SK-N-MC (cell line): ENCODE measurements at regions not wholly inside any gene's neighbourhood (a gene's known extent, or its start where the extent isn't known, plus 50 kb on each side); places are given as distances from the start of the nearest gene placed in this dataset.

Experiments
- DNase-seq: peaks from one replicate; pipeline ENCODE4 v3.0.0-alpha.2; 2011; ENCODE audit warnings: low read depth, low spot score
- H3K27ac ChIP-seq: fragments of 200-600 bp; sonication (generic); 2 replicates; pipeline ENCODE4 v1.5.1; 2016; ENCODE audit warnings: mixed run types
- H3K36me3 ChIP-seq: fragments of 200-600 bp; sonication (generic); 2 replicates; pipeline ENCODE4 v1.6.1; 2017; ENCODE audit warnings: antibody characterized with exemption, low read length, mixed read lengths; ENCODE audit not compliant: insufficient read depth
- H3K4me3 ChIP-seq: fragments of 200-600 bp; sonication (generic); 2 replicates; pipeline ENCODE4 v1.5.1; 2016
- H3K9ac ChIP-seq: fragments of 200-600 bp; sonication (generic); 2 replicates; pipeline ENCODE4 v1.8.0; 2017; ENCODE audit warnings: mixed run types, mixed read lengths; ENCODE audit not compliant: insufficient read length
- H3K9me3 ChIP-seq: fragments of 200-600 bp; sonication (generic); 2 replicates; pipeline ENCODE4 v1.6.1; 2017; ENCODE audit warnings: low read depth, mild to moderate bottlenecking, antibody characterized with exemption, low read length, moderate library complexity, mixed read lengths
- EZH2 ChIP-seq: fragments of 200-600 bp; sonication (generic); IDR thresholded peaks from one replicate; pipeline ENCODE4 v1.6.1; 2017; ENCODE audit warnings: antibody characterized with exemption
- FOXP2 ChIP-seq: optimal IDR thresholded peaks from 2 replicates; pipeline ENCODE3; 2011; ENCODE audit warnings: mild to moderate bottlenecking, moderate library complexity; ENCODE audit not compliant: insufficient read depth; ENCODE audit errors: extremely low read length, control extremely low read depth
- POLR2AphosphoS5 ChIP-seq: IDR thresholded peaks from 2 replicates; pipeline ENCODE4 v1.6.1; 2012; ENCODE audit warnings: mild to moderate bottlenecking, low read depth, low read length, borderline replicate concordance

GRCh38 chr20:58583586-58583985, 67.5 kb upstream of the STX16 start:
- Histone ChIP-seq H3K27ac (no peak overlapping the region), H3K4me3 (no peak overlapping the region), H3K36me3 (no peaks in the 10 kb centered on the region), H3K9ac (no peak overlapping the region), H3K9me3 (no peaks in the 10 kb centered on the region)
- no peak for TF ChIP-seq FOXP2
- no peak for TF ChIP-seq EZH2
- TF ChIP-seq POLR2AphosphoS5: no peak
- DNase-seq: no peak

GRCh38 chr20:58583176-58583575, 67.9 kb upstream of the STX16 start:
- no peak overlapping the region for H3K9ac ChIP-seq

GRCh38 chr20:58580474-58580835, 65.3 kb upstream of the APCDD1L start:
- no peak overlapping the region for H3K9ac ChIP-seq
- no peak for TF ChIP-seq EZH2
- TF ChIP-seq POLR2AphosphoS5: no peak
- TF ChIP-seq FOXP2: no peak
- no peak for DNase-seq
- no peak overlapping the region for H3K27ac ChIP-seq
- no peak overlapping the region for H3K4me3 ChIP-seq
- H3K36me3 ChIP-seq: no peaks in the 10 kb centered on the region
- H3K9me3 ChIP-seq: no peaks in the 10 kb centered on the region

More at GRCh38 chr20:58583176-58583575, 67.9 kb upstream of the STX16 start:
- TF ChIP-seq FOXP2: no peak
- no peak for TF ChIP-seq POLR2AphosphoS5
- no peak for TF ChIP-seq EZH2
- Histone ChIP-seq H3K4me3 (no peak overlapping the region), H3K36me3 (no peaks in the 10 kb centered on the region), H3K27ac (no peak overlapping the region), H3K9me3 (no peaks in the 10 kb centered on the region)
- no peak for DNase-seq

- Histone ChIP-seq H3K27ac (no peak overlapping the region), H3K36me3 (no peaks in the 10 kb centered on the region), H3K9ac (no peak overlapping the region), H3K4me3 (no peak overlapping the region), H3K9me3 (no peaks in the 10 kb centered on the region)
- DNase-seq: no peak
- TF ChIP-seq EZH2 (no peak), POLR2AphosphoS5 (no peak), FOXP2 (no peak)
Measured at GRCh38 chr20:58579819-58580473, 64.7 kb upstream of the APCDD1L start.

- TF ChIP-seq POLR2AphosphoS5 (no peak), FOXP2 (no peak), EZH2 (no peak)
- Histone ChIP-seq H3K27ac (no peak overlapping the region), H3K36me3 (no peaks in the 10 kb centered on the region), H3K4me3 (no peak overlapping the region), H3K9me3 (no peaks in the 10 kb centered on the region), H3K9ac (no peak overlapping the region)
- no peak for DNase-seq
Measured at GRCh38 chr20:58579069-58579818, 64.0 kb upstream of the APCDD1L start.

- TF ChIP-seq POLR2AphosphoS5 (no peak), FOXP2 (no peak), EZH2 (no peak)
- DNase-seq: no peak
- Histone ChIP-seq H3K27ac (no peak overlapping the region), H3K9ac (no peak overlapping the region), H3K9me3 (no peaks in the 10 kb centered on the region), H3K4me3 (no peak overlapping the region), H3K36me3 (no peaks in the 10 kb centered on the region)
Measured at GRCh38 chr20:58577871-58578598, 62.8 kb upstream of the APCDD1L start.

- no peak for DNase-seq
- no peaks in the 10 kb centered on the region for H3K36me3 ChIP-seq
- no peak overlapping the region for H3K4me3 ChIP-seq
- TF ChIP-seq FOXP2 (no peak), EZH2 (no peak), POLR2AphosphoS5 (no peak)
- no peak overlapping the region for H3K9ac ChIP-seq
- no peaks in the 10 kb centered on the region for H3K9me3 ChIP-seq
- H3K27ac ChIP-seq: no peak overlapping the region
Measured at GRCh38 chr20:58577139-58577806, 62.1 kb upstream of the APCDD1L start.

GRCh38 chr20:58576603-58576970, 61.4 kb upstream of the APCDD1L start:
- Histone ChIP-seq H3K36me3 (no peaks in the 10 kb centered on the region), H3K27ac (no peak overlapping the region), H3K9me3 (no peaks in the 10 kb centered on the region), H3K4me3 (no peak overlapping the region), H3K9ac (no peak overlapping the region)
- TF ChIP-seq POLR2AphosphoS5 (no peak), EZH2 (no peak), FOXP2 (no peak)
- no peak for DNase-seq
